ENCODE measurements at regions not wholly inside any gene's neighbourhood (a gene's known extent, or its start where the extent isn't known, plus 50 kb on each side); places are given as distances from the start of the nearest gene placed in this dataset.

- TF ChIP-seq POLR2A (IDR thresholded peaks at IDR 0.05) (no peak), CTCF (IDR thresholded peaks at IDR 0.05) (no peak)
Measured at GRCh38 chr22:47781427-47782111, 1019.1 kb downstream of the TBC1D22A start.

Measured in esophagus squamous epithelium (tissue), 4 donors.